ENCODE measurements at regions not wholly inside any gene's neighbourhood (a gene's known extent, or its start where the extent isn't known, plus 50 kb on each side); places are given as distances from the start of the nearest gene placed in this dataset.

DNA sequence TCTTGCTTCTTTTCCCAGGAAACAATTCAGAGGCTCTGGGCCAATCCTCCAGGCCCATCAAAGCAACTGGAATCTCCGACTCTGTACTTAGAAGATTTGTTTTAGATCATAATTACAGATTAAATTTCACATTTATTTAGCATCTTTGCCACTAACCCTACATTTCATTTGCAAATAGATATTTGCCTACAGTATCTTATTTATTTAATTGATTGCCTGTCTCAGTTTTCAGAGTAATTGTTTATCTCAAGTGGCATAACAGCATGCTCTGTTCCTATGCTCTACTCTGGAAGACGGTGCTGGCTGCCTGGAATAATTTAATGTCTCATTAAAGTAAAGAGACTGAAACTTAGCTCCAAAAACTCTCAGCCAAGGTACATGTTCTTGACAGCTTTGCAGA lies 213.4 kb downstream of the HNMT start:
- Histone ChIP-seq H3K27me3 (ENCODE audit: control insufficient read depth, insufficient read depth, low read length) (no peaks in the 10 kb centered on the region), H3K36me3 (replicated peaks; ENCODE audit: control insufficient read depth, insufficient read depth, low read length) (no peaks in the 10 kb centered on the region), H3K4me3 (ENCODE audit: insufficient read depth, low read depth, low read length) (no peak overlapping the region)
- DNase-seq, result no peak

DNA sequence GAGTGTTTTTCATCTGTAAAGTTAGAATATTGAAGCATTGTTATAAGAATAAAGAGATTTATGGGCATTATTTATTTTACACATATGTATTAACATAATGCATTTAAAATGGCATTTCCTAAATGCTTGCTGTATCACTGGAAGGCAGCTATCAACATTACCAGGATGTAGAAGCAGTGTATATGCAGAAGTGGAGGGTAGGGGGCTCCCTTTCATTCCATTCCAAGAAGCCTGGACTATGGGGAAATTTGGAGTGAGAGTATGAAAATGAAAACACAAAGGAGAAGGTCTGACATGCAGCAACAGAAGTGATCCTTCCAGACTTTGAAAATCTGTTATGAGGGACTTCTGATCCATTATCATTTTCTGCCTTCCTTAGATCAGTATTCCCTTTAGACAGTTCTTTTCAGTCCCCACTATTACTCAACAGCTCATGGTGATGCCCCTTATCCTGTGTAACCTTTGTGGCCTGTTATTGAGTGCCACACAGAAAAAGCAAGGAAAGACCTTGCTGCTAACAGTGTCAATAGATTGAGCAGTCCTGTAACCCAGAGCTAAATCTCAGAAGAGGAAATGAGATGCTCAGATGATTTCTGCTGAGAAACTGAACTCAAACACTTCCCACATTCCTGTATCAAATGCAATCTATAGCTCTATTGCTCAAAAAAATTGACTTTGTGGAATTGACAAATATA lies 216.6 kb downstream of the HNMT start:
- Histone ChIP-seq H3K36me3 (replicated peaks; ENCODE audit: control insufficient read depth, insufficient read depth, low read length) (no peaks in the 10 kb centered on the region), H3K4me3 (ENCODE audit: insufficient read depth, low read depth, low read length) (no peak overlapping the region), H3K27me3 (ENCODE audit: control insufficient read depth, insufficient read depth, low read length) (no peaks in the 10 kb centered on the region)
- no peak for DNase-seq

DNA sequence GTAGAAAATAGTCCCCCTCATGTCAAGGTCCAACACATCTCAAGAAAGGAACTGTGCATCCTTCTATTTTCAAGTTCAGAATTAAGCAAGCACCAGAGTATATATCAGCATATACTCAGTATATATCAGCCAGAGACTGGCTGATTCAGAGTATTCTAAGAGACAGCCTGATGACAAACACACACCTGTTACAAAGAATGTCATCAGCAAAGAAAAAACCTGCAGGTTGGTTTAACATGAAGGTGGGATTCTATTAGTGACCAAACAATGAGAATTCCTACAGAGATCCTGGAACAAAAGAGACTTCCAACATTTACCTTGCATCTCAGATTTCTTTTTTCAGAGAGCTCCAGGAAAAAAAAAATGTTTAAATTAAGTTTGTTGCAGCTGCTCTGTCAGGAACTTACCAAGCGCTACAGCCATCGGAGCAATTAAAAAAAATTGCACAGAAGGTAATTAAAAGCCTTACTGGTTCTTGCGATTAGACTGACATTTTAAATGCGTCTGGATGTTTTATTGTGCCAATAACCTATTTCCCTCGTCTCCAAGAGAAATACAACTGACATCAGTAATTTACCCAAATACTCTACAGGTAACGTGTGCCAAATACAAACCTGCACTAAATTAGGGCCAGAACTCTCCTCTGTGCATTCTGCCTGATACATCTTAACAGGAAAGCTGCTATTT lies 218.1 kb downstream of the HNMT start:
- H3K4me3 ChIP-seq (ENCODE audit: insufficient read depth, low read depth, low read length), result no peak overlapping the region
- H3K36me3 ChIP-seq (replicated peaks; ENCODE audit: control insufficient read depth, insufficient read depth, low read length), result no peaks in the 10 kb centered on the region
- DNase-seq, result no peak

DNA sequence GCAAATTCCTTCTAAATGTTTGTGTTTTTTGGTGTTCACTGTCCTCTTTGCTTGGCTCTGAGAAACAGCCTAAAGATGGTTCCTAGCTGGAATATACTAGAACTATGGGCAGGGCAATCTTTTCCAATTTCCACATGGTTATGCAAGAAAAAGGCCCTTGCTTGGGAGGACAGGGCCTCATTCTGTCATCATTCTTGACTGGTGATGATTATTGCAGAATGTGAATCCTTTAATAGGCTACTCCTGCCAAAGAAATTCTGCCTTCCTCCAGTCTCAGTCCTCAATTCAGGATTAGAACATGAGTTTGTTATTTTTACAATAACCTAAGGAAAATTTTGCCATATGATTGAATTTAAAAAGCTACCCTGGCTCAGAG lies 218.7 kb downstream of the HNMT start:
- H3K4me3 ChIP-seq (ENCODE audit: insufficient read depth, low read depth, low read length), result no peak overlapping the region
- H3K36me3 ChIP-seq (replicated peaks; ENCODE audit: control insufficient read depth, insufficient read depth, low read length), result no peaks in the 10 kb centered on the region
- DNase-seq, result no peak
- H3K27me3 ChIP-seq (ENCODE audit: control insufficient read depth, insufficient read depth, low read length), result no peaks in the 10 kb centered on the region

More for the DNA sequence above, 218.1 kb downstream of the HNMT start:
- no peaks in the 10 kb centered on the region for H3K27me3 ChIP-seq (ENCODE audit: control insufficient read depth, insufficient read depth, low read length)

DNA sequence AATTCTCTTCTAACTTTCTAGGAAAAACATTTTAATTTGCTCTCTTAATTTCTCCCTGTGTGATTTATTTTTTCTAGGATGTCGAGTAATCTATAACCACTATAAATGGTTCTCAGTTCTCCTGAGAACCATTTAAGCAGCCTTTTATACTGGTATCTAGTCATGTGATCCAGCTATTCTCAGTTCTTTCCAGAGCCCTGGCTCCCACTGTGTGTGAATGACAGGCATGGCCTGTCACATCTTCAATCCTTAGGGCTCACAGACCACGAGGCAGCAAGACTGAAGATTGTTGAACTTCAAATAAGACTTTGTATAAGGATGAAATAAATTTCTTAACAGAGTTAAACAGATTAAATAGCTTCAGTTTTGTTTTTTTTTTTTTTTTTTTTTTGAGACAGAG lies 219.4 kb downstream of the HNMT start:
- Histone ChIP-seq H3K4me3 (ENCODE audit: insufficient read depth, low read depth, low read length) (no peak overlapping the region), H3K36me3 (replicated peaks; ENCODE audit: control insufficient read depth, insufficient read depth, low read length) (no peaks in the 10 kb centered on the region), H3K27me3 (ENCODE audit: control insufficient read depth, insufficient read depth, low read length) (no peaks in the 10 kb centered on the region)
- no peak for DNase-seq

DNA sequence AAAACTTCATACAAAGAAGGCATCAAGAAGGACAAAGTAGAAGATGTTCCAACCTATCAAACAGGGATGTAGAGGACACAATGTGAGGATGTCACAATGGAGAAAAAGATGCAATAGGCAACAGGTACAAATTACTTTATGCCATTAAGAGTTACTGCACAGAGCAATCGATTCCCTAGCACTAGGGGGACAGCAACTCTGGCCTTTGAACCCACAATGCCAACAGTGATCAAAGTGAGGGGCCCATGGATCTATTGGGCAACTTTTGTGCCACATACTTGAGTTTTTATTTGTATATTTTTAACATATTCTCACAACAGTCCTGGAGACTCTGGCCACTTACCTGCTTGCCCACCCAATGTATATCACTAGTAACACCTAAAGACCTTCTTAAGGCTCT lies 220.2 kb downstream of the HNMT start:
- H3K4me3 ChIP-seq (ENCODE audit: insufficient read depth, low read depth, low read length), result no peak overlapping the region
- H3K27me3 ChIP-seq (ENCODE audit: control insufficient read depth, insufficient read depth, low read length), result no peaks in the 10 kb centered on the region
- DNase-seq, result no peak
- no peaks in the 10 kb centered on the region for H3K36me3 ChIP-seq (replicated peaks; ENCODE audit: control insufficient read depth, insufficient read depth, low read length)

DNA sequence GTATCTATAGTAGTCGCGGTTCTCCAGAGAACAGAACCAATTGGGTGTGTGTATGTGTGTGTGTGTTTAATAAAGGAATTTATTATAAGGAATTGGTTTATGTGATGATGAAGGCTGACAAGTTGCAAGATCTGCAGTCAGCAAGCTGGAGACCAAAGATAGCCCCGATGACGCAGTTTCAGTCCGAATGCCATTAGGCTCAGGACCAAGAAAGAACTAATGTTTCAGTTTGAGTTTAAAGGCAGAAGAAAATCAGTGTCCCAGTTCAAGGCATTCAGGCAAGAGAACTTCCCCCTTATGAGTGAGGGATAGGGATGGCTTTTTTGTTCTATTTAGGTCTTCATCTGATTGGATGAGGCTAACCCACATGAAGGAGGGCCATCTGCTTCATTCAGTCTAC lies 221.6 kb downstream of the HNMT start:
- Histone ChIP-seq H3K4me3 (ENCODE audit: insufficient read depth, low read depth, low read length) (no peak overlapping the region), H3K36me3 (replicated peaks; ENCODE audit: control insufficient read depth, insufficient read depth, low read length) (no peaks in the 10 kb centered on the region), H3K27me3 (ENCODE audit: control insufficient read depth, insufficient read depth, low read length) (no peaks in the 10 kb centered on the region)
- DNase-seq, result no peak

DNA sequence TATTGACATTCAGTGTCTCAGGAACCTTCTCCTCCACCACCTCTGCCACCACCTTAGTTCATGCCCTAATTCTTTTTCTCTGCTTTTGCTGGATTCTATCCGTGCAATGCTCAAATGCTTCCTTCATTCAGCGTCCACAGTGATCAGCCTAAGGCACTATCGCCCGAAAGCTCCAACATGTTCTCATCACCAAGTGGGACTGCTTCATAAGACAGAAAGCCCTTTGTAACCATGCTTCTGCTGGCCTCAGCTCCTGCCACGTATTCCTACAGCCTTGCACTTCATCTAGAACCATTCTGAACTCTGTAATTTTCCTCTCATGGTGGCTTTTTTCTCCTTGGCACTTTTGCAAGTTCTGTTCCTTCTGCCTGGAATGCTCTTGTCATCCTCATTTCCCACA lies 222.9 kb downstream of the HNMT start:
- Histone ChIP-seq H3K36me3 (replicated peaks; ENCODE audit: control insufficient read depth, insufficient read depth, low read length) (no peaks in the 10 kb centered on the region), H3K4me3 (ENCODE audit: insufficient read depth, low read depth, low read length) (no peak overlapping the region), H3K27me3 (ENCODE audit: control insufficient read depth, insufficient read depth, low read length) (no peaks in the 10 kb centered on the region)
- no peak for DNase-seq

DNA sequence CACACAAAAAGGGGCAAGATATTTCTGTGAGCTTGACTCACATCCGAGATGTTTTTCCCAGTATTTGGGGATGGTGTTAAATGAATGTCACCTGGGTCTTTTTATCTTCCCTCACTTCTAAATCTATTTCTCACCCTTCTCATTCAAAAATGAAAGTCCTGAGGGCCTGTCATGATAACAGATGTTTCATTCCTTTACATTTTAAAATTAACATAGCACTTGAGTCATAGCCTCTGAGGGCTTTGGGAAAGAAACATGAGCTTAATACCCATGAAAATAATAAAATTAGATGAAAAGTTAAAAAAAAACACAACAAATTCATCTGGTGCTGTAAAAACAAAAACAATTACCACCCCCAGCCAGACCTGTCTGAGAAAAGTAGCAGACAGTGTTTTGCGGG lies 226.7 kb downstream of the HNMT start:
- Histone ChIP-seq H3K36me3 (replicated peaks; ENCODE audit: control insufficient read depth, insufficient read depth, low read length) (no peaks in the 10 kb centered on the region), H3K4me3 (ENCODE audit: insufficient read depth, low read depth, low read length) (no peak overlapping the region), H3K27me3 (ENCODE audit: control insufficient read depth, insufficient read depth, low read length) (no peaks in the 10 kb centered on the region)
- no peak for DNase-seq

DNA sequence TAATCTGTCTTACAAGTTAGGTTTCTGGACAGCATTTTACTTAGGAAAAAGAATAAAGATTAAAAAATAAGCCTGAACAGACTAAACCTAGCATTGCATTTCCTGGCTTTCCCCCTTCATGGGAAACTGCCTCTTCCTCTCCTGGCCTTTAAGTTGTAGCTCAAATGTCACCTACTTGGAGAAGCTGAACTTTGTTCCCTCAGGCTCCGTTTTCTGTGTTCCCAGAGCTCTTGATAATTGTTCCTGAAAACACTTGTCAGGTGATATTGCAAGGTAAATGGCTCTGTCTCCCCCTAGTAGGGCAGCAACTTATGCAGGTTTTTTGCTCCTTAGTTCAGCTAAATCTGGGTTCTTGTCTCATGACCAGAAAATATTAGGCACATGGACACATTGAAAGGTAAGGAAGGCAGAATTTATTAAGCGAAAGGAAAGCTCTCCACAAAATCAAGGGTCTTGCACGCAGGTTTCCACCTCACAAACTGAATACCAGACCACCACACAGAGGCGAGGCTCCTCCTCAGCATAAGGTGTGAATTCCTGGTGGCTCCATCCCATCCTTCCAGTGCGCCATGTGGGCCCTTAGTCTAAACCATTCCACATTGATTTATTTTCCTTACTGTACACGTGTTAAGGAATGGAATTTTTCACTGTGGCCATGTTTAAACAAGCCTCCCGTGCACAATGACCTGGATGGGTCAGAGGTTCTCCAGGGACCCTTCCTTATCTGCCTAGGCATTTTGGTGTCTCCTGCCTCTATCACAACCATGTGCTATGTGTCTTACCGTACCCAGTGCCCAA lies 229.3 kb downstream of the HNMT start:
- H3K36me3 ChIP-seq (replicated peaks; ENCODE audit: control insufficient read depth, insufficient read depth, low read length), result no peaks in the 10 kb centered on the region
- no peak for DNase-seq

DNA sequence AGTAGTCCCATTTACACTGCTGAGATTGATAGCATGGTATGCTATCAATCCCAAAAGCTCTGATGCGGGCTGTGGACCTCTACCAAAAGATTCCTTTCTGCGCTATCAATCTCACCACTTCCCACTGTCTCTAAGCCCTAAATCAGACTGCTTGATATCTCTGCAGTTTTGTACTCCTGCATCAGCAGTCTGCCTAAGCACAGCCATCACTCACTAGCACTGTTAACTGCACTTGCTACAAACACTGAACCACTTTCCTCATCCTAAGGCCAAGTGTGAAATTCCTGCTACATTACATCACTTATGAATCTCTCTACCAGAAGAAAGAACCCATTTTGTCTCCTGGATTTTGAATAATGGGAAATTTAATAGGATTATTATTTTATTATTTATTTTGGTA lies 237.0 kb downstream of the HNMT start:
- Histone ChIP-seq H3K4me3 (ENCODE audit: insufficient read depth, low read depth, low read length) (no peak overlapping the region), H3K27me3 (ENCODE audit: control insufficient read depth, insufficient read depth, low read length) (no peaks in the 10 kb centered on the region), H3K36me3 (replicated peaks; ENCODE audit: control insufficient read depth, insufficient read depth, low read length) (no peaks in the 10 kb centered on the region)
- DNase-seq, result no peak

More for the DNA sequence above, 229.3 kb downstream of the HNMT start:
- no peak overlapping the region for H3K4me3 ChIP-seq (ENCODE audit: insufficient read depth, low read depth, low read length)
- H3K27me3 ChIP-seq (ENCODE audit: control insufficient read depth, insufficient read depth, low read length), result no peaks in the 10 kb centered on the region

DNA sequence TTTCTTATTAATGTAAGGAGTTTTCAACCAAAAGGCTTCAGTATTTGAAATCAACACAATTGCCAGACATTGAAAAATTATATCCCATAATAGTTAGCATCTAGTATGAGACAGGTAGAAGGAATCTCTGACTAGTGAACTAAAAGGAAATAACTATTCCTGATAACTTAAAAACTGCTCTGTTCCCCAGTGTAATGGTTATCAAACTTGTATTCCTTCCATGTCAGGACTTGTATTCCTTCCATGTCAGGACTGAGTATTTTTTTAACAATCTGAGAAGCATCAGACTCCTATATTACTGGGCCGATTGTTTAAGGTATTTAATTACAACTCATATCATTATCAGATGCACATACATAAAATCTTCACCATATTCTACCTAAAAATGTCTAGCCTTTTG lies 238.5 kb downstream of the HNMT start:
- H3K27me3 ChIP-seq (ENCODE audit: control insufficient read depth, insufficient read depth, low read length), result no peaks in the 10 kb centered on the region

DNA sequence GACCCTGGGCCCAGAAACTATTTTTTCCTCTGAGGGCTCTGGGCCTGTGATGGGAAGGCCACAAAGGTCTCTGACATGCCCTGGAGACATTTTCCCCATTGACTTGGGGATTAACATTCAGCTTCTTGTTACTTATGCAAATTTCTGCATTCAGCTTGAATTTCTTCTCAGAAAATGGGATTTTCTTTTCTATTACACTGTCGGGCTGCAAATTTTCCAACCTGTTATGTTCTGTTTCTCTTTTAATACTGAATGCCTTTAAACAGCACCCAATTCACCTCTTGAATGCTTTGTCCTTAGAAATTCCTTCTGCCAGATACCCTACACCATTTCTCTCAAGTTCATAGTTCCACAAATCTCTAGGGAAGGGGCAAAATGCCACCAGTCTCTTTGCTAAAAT lies 241.0 kb downstream of the HNMT start:
- DNase-seq, result no peak
- Histone ChIP-seq H3K4me3 (ENCODE audit: insufficient read depth, low read depth, low read length) (no peak overlapping the region), H3K27me3 (ENCODE audit: control insufficient read depth, insufficient read depth, low read length) (no peaks in the 10 kb centered on the region), H3K36me3 (replicated peaks; ENCODE audit: control insufficient read depth, insufficient read depth, low read length) (no peaks in the 10 kb centered on the region)

More for the DNA sequence above, 238.5 kb downstream of the HNMT start:
- DNase-seq, result no peak
- Histone ChIP-seq H3K36me3 (replicated peaks; ENCODE audit: control insufficient read depth, insufficient read depth, low read length) (no peaks in the 10 kb centered on the region), H3K4me3 (ENCODE audit: insufficient read depth, low read depth, low read length) (no peak overlapping the region)

DNA sequence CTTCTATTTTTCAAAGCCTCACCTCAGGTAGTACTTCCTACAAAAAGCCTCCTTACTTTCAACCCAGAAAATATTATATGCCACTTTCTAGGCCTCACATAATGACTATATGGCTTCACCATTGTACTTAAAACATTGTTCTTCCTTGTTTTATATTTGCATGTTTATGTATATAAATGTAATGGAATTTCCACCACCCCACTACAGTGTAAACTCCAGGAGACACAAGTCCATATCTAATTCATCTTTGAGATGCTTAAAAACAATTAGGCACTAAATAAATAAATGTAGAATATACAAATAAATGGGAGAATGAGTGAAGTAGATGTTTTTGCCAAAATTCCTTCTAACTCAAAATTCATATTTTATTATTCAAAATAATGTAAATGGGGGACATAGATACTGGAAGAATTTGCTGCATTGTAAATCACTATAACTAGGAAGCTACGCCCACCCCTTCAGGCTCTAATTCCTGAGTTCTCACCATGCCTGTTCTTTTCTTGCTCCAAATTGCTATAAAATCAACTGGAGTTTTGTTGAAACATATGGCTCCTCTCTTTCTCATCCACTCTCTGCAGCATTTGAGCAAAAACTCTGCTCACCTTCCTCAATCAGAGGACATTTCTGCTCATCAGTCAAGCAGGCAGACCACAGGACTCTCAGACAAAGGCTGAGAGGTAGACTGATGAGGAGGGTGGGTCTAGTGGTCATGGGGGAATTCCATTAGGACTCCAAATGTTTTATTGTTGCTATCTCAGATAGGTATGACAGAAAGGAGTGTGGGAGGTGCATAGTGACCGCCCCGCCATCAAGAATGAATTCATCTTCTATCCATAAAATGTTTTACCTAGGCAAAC lies 243.0 kb downstream of the HNMT start:
- Histone ChIP-seq H3K36me3 (replicated peaks; ENCODE audit: control insufficient read depth, insufficient read depth, low read length) (no peaks in the 10 kb centered on the region), H3K27me3 (ENCODE audit: control insufficient read depth, insufficient read depth, low read length) (no peaks in the 10 kb centered on the region), H3K4me3 (ENCODE audit: insufficient read depth, low read depth, low read length) (no peak overlapping the region)
- no peak for DNase-seq

Measured in H7 (cell line).